IPS-NIHi7 (cell line): ENCODE measurements at regions not wholly inside any gene's neighbourhood (a gene's known extent, or its start where the extent isn't known, plus 50 kb on each side); places are given as distances from the start of the nearest gene placed in this dataset.

ENCODE experiments used
- DNase-seq: peaks from one replicate; pipeline ENCODE4 v3.0.0; 2012; ENCODE audit warnings: mixed read lengths; ENCODE audit errors: extremely low spot score

DNA sequence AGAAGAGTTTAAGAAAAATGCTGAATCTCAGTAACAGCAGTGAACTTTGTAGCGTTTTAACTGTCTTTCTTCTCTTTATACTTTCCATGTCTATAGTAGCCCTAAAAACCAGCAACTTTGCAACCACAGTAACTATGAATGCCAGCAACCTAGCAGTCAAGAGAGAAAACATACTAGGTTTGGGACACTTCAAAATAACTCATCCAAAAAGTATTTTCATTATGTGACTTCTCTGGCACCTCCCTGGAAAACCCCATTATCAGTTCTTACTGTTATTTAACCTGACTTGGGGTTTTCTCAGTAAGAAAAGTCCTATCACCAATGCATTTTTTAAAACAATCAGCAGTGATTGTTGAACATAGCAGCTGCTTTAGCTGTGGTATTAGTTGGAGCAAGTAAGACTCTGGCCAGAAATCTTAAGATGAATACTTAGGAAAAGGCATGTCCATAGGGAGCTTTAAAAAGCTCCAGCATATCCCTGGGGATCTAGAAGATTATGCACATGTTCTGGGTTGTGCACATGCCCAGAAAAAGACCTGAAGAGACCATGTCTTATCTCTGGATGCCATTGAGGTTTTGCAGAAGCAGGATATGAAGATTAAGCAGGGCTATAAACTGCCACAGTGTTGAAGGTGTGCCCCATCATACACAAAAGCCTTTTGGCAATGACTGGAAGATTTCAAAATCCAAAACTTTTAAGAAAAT, 411.3 kb downstream of the CMPK2 start:
- DNase-seq = no peak

- DNase-seq = no peak
Observed at GRCh38 chr2:6459138-6459537, 406.6 kb downstream of the CMPK2 start.

- DNase-seq = no peak
Observed at GRCh38 chr2:6470518-6470917, 395.2 kb downstream of the CMPK2 start.

- no peak for DNase-seq
Observed at GRCh38 chr2:6471419-6471818, 394.3 kb downstream of the CMPK2 start.

DNA sequence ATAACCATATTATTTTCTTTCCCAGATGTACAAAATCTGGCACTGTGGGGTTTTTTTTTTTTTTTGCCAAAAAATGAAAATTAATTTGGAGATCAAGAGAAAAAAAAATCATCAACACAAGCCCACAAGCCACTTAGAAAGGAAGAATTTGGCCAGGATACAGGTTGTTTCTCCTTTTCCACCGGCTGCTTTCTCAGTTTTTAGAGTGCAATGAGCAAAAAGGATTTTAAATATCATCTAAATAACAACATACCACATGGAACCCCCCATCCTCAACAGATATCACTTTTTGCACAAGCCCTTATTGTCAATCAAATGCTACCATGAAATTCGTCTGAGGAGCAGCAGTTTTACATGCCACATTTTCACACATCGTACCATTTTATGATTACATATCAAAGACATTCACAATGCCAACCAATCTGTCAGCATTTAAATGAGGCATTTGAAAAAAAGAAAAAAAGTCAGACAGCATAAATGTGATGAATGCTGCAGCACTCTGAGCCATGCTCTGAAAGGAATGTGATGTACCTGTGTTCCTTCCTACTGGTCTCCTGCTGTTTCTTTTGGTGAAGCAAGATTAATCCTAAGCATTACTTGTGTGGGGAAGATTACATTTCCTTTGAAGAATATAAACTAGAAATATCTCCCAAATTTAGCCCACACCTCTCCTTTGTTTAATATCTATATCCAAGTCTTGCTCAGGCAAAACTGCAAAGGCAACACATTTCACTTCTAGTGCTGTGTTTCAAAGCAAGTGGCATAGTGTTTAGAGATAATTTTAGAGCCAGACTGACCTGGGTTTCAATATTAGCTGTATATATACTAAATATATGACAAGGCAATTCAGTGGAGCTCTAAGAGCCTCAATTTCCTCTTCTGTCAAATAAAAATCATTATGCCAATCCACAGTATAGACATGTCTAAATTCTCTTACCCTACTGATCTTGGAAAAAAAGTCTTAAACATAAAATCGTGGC, 391.3 kb downstream of the CMPK2 start:
- no peak for DNase-seq

DNA sequence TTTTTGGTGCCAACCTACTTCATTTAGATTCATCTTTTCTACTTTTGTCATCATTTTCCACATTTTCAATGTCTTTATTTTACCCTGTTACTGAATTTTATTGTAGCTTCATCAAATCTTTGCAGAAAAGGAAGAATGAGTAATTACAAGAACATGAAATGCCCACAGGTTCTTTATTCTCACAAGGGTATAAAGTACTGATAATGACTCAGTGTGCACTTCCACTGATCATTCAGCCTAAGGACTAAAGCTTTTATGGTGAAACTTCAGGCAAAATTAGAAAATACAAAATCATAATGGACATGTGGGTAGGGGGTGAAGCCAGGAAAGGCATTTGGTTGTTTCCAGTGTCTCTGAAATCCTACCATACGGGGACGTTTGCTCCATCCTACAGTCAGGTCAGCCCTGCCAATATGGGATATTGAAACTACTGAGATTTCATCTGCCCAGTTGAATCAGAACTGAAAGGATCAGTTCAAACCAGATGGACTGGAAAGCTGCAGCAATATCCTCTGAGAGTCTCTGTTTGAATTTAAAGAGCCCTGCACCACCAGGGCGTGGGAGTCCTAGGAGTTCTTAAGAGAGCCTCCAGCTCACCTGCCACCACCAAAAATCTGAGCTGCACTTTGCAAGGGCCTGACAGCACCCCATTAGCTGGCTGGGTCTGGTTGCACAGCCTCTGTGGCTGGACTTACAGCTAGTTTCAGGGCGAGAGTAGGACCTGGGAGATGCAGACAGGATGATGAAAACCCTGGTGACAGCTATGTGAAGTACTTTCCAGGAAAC, 390.4 kb downstream of the CMPK2 start:
- DNase-seq = no peak

DNA sequence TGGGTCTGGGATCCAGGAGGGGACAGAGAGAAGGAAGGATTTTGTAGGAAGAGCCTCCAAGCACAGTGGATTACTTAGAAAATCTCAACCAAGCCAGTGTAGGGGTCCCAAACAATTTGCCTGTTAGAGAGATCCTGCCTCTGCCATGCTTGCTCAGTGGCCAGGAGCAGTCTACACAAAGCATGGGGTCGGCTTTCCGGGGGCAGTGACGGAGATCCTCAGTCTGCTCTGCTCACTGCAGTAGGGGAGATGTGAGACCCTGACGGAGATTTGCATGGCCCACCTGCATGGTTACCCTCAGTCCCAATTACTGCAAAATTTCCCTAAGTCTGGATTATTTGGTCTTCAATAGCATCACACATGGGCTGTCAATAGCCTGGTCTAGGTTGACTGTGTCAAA, 385.2 kb downstream of the CMPK2 start:
- DNase-seq = no peak

DNA sequence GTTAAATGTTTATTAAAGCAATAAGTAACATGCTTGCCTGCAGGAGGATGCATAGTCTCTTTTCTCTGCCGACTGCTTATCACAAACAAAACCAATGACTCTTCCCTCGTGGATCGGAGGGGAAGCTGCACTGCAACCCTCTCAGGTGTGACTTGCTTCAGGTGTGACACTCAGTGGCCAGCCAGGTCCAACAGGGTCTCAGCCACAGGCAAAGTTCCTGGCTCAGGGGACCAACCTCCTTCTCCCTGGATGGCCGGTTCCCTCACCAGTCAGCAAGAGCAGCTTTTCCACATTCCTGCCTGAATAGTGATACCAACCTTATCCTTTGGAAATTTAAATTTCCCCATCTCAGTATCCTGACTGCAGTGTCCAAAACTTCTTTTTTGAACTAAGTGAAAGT, 383.5 kb downstream of the CMPK2 start:
- DNase-seq = no peak

GRCh38 chr2:6487765-6488164, 377.9 kb downstream of the CMPK2 start:
- DNase-seq = no peak

GRCh38 chr2:6492573-6492972, 373.1 kb downstream of the CMPK2 start:
- DNase-seq = no peak

DNA sequence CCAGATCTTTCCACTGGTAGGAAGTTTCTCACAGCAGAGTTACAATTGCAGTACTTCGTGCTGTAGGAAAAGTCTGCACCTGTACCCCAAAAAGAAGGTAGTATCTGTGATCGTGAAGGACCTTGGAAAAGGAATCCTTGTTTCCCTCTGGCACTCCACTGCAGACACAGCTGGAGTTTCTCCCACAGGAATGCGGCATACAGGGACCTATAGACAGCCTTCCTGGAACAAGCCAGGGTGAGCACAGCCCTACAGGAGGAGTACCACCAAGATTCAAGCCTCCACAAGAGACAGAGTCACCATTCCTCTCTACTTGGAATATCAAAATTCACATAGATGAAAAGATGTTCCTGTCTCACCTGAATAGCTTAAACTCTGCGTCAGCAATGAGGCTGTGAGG, 372.4 kb downstream of the CMPK2 start:
- DNase-seq = no peak

GRCh38 chr2:6493669-6494068, 372.0 kb downstream of the CMPK2 start:
- DNase-seq = no peak

DNA sequence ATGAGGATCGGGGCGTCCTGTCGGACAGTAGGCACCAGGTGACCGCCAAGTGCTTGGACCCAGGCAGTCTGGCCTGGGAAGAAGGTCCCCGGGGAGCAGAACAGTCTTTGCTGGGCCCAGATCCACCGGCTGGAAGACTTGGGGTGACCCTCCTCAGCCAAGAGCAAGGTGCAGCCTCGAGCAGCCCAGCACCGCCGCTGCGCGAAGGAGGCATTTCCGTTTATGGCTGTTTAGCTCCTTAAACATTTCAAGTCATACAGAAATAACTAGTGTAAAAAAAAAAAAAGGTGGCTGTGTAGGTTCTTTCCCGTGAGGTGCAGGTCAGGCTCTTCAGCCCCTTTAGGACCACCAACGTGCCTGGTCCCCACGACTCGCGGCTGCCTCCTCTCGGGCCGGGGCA, 370.2 kb downstream of the CMPK2 start:
- DNase-seq = no peak

GRCh38 chr2:6496376-6496775, 369.3 kb downstream of the CMPK2 start:
- DNase-seq = no peak

GRCh38 chr2:6497048-6497447, 368.7 kb downstream of the CMPK2 start:
- no peak for DNase-seq

DNA sequence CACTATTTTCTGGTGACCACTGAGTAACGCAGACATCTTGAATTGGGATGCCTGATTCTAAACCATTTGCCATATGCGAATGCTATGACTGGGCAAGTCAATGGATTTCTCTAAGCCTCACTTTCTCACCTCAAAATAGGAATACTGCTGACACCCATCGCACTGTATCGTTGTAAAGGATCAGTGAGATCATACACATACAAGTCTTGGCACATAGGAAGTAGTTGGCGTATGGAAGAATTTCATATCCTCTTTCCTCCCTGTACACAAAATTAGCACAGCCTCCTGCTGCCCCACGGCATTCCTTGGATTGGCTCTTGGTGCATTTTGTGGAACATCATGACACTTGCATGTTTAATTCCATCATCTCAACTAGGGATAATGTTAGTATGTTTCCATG, 366.9 kb downstream of the CMPK2 start:
- DNase-seq = no peak

- DNase-seq = no peak
Observed at GRCh38 chr2:6499691-6500090, 366.0 kb downstream of the CMPK2 start.

- no peak for DNase-seq
Observed at GRCh38 chr2:6506361-6506794, 359.3 kb downstream of the CMPK2 start.

GRCh38 chr2:6506859-6507258, 358.8 kb downstream of the CMPK2 start:
- DNase-seq = no peak

DNA sequence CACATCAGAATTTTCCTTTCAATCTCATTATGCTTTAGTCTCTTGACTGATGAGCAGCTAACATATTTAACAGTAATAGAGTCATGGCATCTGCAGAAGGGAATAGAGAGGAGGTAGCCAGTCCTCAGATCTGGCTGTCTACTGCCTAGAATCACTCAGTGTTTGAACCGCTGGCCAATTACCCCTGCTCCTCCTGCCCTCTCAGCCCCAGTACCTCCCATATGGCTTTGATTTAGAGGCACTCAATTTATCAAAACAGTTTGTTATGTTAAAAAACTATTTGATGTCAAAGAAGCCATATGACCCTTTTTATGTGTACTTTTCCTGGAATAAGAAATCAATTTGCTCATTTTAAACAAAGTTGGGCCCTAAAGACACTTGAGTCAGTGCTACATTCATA, 355.2 kb downstream of the CMPK2 start:
- DNase-seq = no peak

DNA sequence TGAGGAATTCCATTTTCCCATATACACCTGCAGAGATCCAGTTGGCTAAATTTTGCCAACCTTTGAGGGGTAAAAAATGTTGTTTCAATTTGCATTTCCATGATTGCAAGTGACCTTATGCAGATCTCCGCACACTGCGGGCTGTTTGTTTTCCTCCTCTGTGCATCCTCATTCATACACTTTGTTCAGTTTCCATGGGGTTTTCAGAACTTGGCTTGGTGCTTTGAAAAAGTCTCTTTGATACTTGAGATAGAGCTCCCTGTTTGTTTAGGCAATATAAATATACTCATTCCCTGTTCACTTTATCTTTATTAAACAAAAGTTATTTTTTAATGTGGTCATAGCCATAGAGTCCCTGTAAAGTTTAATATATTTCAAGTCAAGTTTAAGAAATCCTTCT, 353.1 kb downstream of the CMPK2 start:
- DNase-seq = no peak

- DNase-seq = no peak
Observed at GRCh38 chr2:6516674-6517073, 349.0 kb downstream of the CMPK2 start.
